B cell (primary cell): ENCODE measurements at regions not wholly inside any gene's neighbourhood (a gene's known extent, or its start where the extent isn't known, plus 50 kb on each side); places are given as distances from the start of the nearest gene placed in this dataset.

ENCODE experiments used
- ATAC-seq: fragments of 200-7000 bp; cut with Tn5 transposase; one replicate; pipeline ENCODE4 v1.10.0; 2021; ENCODE audit warnings: low read depth, mild to moderate bottlenecking, moderate number of reproducible peaks, moderate library complexity
- CTCF ChIA-PET: fragments of 350-600 bp; sonication (Branson Sonifier 250); formaldehyde crosslinking; loops from one replicate; lab custom pipeline; 2021; ENCODE audit warnings: antibody characterized with exemption, inconsistent platforms; lab: Charles Lee
- POLR2A ChIA-PET: fragments of 350-600 bp; sonication (Branson Sonifier 250); formaldehyde crosslinking; loops from one replicate; lab custom pipeline; 2021; ENCODE audit warnings: antibody characterized with exemption; lab: Charles Lee
- DNase-seq: peaks from one replicate; pipeline ENCODE4 v3.0.0; 2013
- H2AFZ ChIP-seq: 2 replicates; pipeline ENCODE4 v1.6.1; 2012; ENCODE audit warnings: mild to moderate bottlenecking, low read depth, low read length; ENCODE audit not compliant: insufficient read depth, poor library complexity, severe bottlenecking
- H3K27ac ChIP-seq, 2 donors: 1 replicate in 1 of 2; 2 replicates in 1 of 2; pipeline ENCODE4 v1.5.1; 2012 to 2013; ENCODE audit warnings: low read length in 2 of 2, mild to moderate bottlenecking in 2 of 2, moderate library complexity in 1 of 2
- H3K27me3 ChIP-seq, 4 experiments: fragments of 200-600 bp in 1 of 4; sonication (generic) in 1 of 4; replicated peaks in 1 of 4; 1 replicate in 2 of 4; 2 replicates in 2 of 4; pipeline versions ENCODE4 v1.6.1 to v1.7.0; 2013 to 2016; ENCODE audit warnings: low read length in 3 of 4, mild to moderate bottlenecking in 2 of 4, mixed read lengths in 1 of 4, moderate library complexity in 1 of 4; ENCODE audit not compliant: insufficient read depth in 4 of 4, control insufficient read depth in 3 of 4; ENCODE audit errors: control extremely low read depth in 1 of 4
- H3K36me3 ChIP-seq, 2 experiments: replicated peaks in 1 of 2; 1 replicate in 1 of 2; 2 replicates in 1 of 2; pipeline versions ENCODE4 v1.6.1 to v1.7.1; 2013; ENCODE audit warnings: low read length in 1 of 2; ENCODE audit not compliant: insufficient read depth in 2 of 2, control insufficient read depth in 1 of 2; ENCODE audit errors: control extremely low read depth in 1 of 2, extremely low read depth in 1 of 2
- H3K4me1 ChIP-seq, 2 donors: fragments of 200-600 bp in 1 of 2; sonication (generic) in 1 of 2; 1 replicate in 1 of 2; 2 replicates in 1 of 2; pipeline versions ENCODE4 v1.5.1 to v1.6.1; 2013 to 2017; ENCODE audit warnings: low read length in 2 of 2; ENCODE audit not compliant: control insufficient read depth in 2 of 2, insufficient read depth in 2 of 2
- H3K4me2 ChIP-seq: replicated peaks from 2 replicates; pipeline ENCODE3; 2012; ENCODE audit warnings: mild to moderate bottlenecking, low read depth, low read length; ENCODE audit not compliant: poor library complexity, severe bottlenecking
- H3K4me3 ChIP-seq, 5 experiments: fragments of 200-600 bp in 1 of 5; sonication (generic) in 1 of 5; 1 replicate in 3 of 5; 2 replicates in 2 of 5; pipeline versions ENCODE4 v1.5.1 to v1.7.0; 2011 to 2016; ENCODE audit warnings: low read length in 4 of 5, mild to moderate bottlenecking in 4 of 5, low read depth in 2 of 5, control low read depth in 1 of 5, moderate library complexity in 1 of 5; ENCODE audit not compliant: insufficient read depth in 1 of 5; ENCODE audit errors: control extremely low read depth in 1 of 5, extremely low read depth in 1 of 5
- H3K79me2 ChIP-seq: fragments of 200-600 bp; sonication (generic); one replicate; pipeline ENCODE4 v1.6.0; 2016; ENCODE audit warnings: low read length; ENCODE audit not compliant: control insufficient read depth, insufficient read depth
- H3K9ac ChIP-seq: fragments of 200-600 bp; sonication (generic); 2 replicates; pipeline ENCODE4 v1.6.1; 2017; ENCODE audit warnings: mild to moderate bottlenecking, low read length, moderate library complexity
- H3K9me3 ChIP-seq, 3 donors: one replicate each; pipeline versions ENCODE4 v1.6.1 to v1.7.1; 2013; ENCODE audit warnings: low read length in 2 of 3; ENCODE audit not compliant: control insufficient read depth in 2 of 3, insufficient read depth in 1 of 3; ENCODE audit errors: control extremely low read depth in 1 of 3
- H4K20me1 ChIP-seq: 2 replicates; pipeline ENCODE4 v1.6.0; 2012; ENCODE audit warnings: mild to moderate bottlenecking, low read length; ENCODE audit not compliant: insufficient read depth, control insufficient read depth, poor library complexity, severe bottlenecking
- H3K27ac Mint-ChIP-seq: one replicate; pipeline ENCODE4 v1.8.0; 2021; ENCODE audit warnings: mixed read lengths
- H3K27me3 Mint-ChIP-seq: one replicate; pipeline ENCODE4 v1.8.0; 2021; ENCODE audit warnings: mixed read lengths
- H3K4me1 Mint-ChIP-seq: one replicate; pipeline ENCODE4 v1.8.0; 2021; ENCODE audit warnings: mixed read lengths
- H3K4me3 Mint-ChIP-seq: one replicate; pipeline ENCODE4 v1.8.0; 2021; ENCODE audit warnings: mixed read lengths
- H3K9me3 Mint-ChIP-seq: one replicate; pipeline ENCODE4 v1.8.0; 2022; ENCODE audit warnings: mixed read lengths; ENCODE audit not compliant: insufficient read depth
- CTCF ChIP-seq: fragments of 200-600 bp; IDR thresholded peaks from one replicate; pipeline ENCODE4 v1.8.0; 2022; ENCODE audit warnings: antibody characterized with exemption, mild to moderate bottlenecking
- EZH2 ChIP-seq: IDR thresholded peaks from 2 replicates; pipeline ENCODE4 v1.6.1; 2012; ENCODE audit warnings: borderline replicate concordance, low read depth, mild to moderate bottlenecking, moderate library complexity, low read length; ENCODE audit not compliant: insufficient read depth, poor library complexity, severe bottlenecking
- WGBS: methylation state at CpG from one replicate; pipeline ENCODE4 v1.1.5; 2013; ENCODE audit warnings: missing lambda C conversion rate; ENCODE audit not compliant: insufficient coverage; 5-methylcytosine and 5-hydroxymethylcytosine counted together
- intact Hi-C: fragments of 100-400 bp; cut with micrococcal nuclease; formaldehyde crosslinking; loops from one replicate; pipeline ENCODE4 v1.10.0; 2022

GRCh38 chr6:155943635-155944034 lies 488.0 kb upstream of the NOX3 start:
- no peak overlapping the region for H3K27ac ChIP-seq
- no peak for ATAC-seq
- TF ChIP-seq CTCF (no peak), EZH2 (no peak)
- no CpG with 5 or more reads among the region's 1 CpG for WGBS
- H3K4me2 ChIP-seq = no peak overlapping the region
- intact Hi-C loops = no loop called here
- no peaks in the 10 kb centered on the region for H3K4me1 ChIP-seq
- ChIA-PET CTCF (no interaction called here), POLR2A (no interaction called here)
- H3K79me2 ChIP-seq = no peaks in the 10 kb centered on the region
- H3K9ac ChIP-seq = no peak overlapping the region
- Mint-ChIP-seq H3K4me1 (no peaks in the 10 kb centered on the region), H3K27me3 (peaks cover 3% of the 10 kb centered on the region), H3K27ac (no peak overlapping the region), H3K4me3 (no peak overlapping the region), H3K9me3 (peaks cover 3% of the 10 kb centered on the region)
- no peaks in the 10 kb centered on the region for H4K20me1 ChIP-seq
- no peak overlapping the region for H2AFZ ChIP-seq
- H3K4me3 ChIP-seq = no peak overlapping the region
- H3K9me3 ChIP-seq = peaks cover 0 to 21% (median 21%) of the 10 kb centered on the region in 3 donors
- no peaks in the 10 kb centered on the region for H3K27me3 ChIP-seq
- DNase-seq = no peak
- no peaks in the 10 kb centered on the region for H3K36me3 ChIP-seq

GRCh38 chr6:155939253-155939652 lies 483.6 kb upstream of the NOX3 start:
- Histone ChIP-seq H3K79me2 (no peaks in the 10 kb centered on the region), H3K27me3 (no peaks in the 10 kb centered on the region), H2AFZ (no peak overlapping the region), H3K36me3 (no peaks in the 10 kb centered on the region), H3K4me3 (no peak overlapping the region), H3K9me3 (no peaks in the 10 kb centered on the region), H4K20me1 (no peaks in the 10 kb centered on the region), H3K27ac (no peak overlapping the region), H3K4me2 (no peak overlapping the region), H3K4me1 (no peaks in the 10 kb centered on the region), H3K9ac (no peak overlapping the region)
- no peak overlapping the region for H3K4me3 Mint-ChIP-seq
- DNase-seq (no peak), ATAC-seq (no peak)
- H3K9me3 Mint-ChIP-seq = no peaks in the 10 kb centered on the region
- ChIA-PET CTCF (no interaction called here), POLR2A (no interaction called here)
- no peaks in the 10 kb centered on the region for H3K27me3 Mint-ChIP-seq
- no peaks in the 10 kb centered on the region for H3K4me1 Mint-ChIP-seq
- no peak overlapping the region for H3K27ac Mint-ChIP-seq
- intact Hi-C loops = no loop called here
- no peak for TF ChIP-seq CTCF
- TF ChIP-seq EZH2 = no peak
